K562 (cell line): ENCODE measurements at regions not wholly inside any gene's neighbourhood (a gene's known extent, or its start where the extent isn't known, plus 50 kb on each side); places are given as distances from the start of the nearest gene placed in this dataset.

Source experiments
- ATAC-seq: fragments of 200-7000 bp; cut with Tn5 transposase; 3 replicates; pipeline ENCODE4 v1.9.1; 2020; ENCODE audit warnings: moderate library complexity
- BruUV-seq: library from RNA; stranded (reverse); fragments of 400-500 nt; replicated peaks from 2 replicates; lab custom pipeline; 2021; lab: Mats Ljungman, UMichigan
- CTCF ChIA-PET: fragments of 300-600 bp; formaldehyde crosslinking; extraction: SDS; loops from one replicate; lab custom pipeline; 2021; ENCODE audit warnings: low intra/inter-chr PET ratio; lab: Yijun Ruan, JAX
- POLR2A ChIA-PET: fragments of 300-600, 350-650 bp; sonication (Branson Sonifier 250); formaldehyde crosslinking; extraction: SDS; loops from one replicate; lab custom pipeline; 2021; ENCODE audit warnings: antibody characterized with exemption, inconsistent platforms; lab: Yijun Ruan, JAX
- DNase-seq, 4 experiments: peaks; one replicate each; pipeline versions ENCODE4 v3.0.0 to v3.0.0-alpha.2; 2011 to 2018; ENCODE audit warnings: low spot score in 3 of 4, mixed read lengths in 3 of 4; ENCODE audit errors: extremely low read depth in 1 of 4
- FAIRE-seq: peaks from 2 replicates; lab custom pipeline; 2011; peaks lifted over from hg19 to GRCh38; lab: Jason Lieb, UNC
- H2AFZ ChIP-seq: 2 replicates; pipeline ENCODE4 v1.6.0; 2011; ENCODE audit warnings: low read depth, low read length, control low read depth, inconsistent platforms
- H3K27ac ChIP-seq: fragments of 200-600 bp; 3 replicates; pipeline ENCODE4 v1.8.0; 2011; ENCODE audit warnings: low read depth, mild to moderate bottlenecking, control low read depth, inconsistent platforms, low read length, moderate library complexity, mixed read lengths; ENCODE audit errors: extremely low read depth
- H3K27me3 ChIP-seq, 2 experiments: fragments of 300-600 bp in 1 of 2; 2 replicates in 1 of 2; 3 replicates in 1 of 2; pipeline versions ENCODE4 v1.6.0 to v1.8.0; 2011; ENCODE audit warnings: inconsistent platforms in 2 of 2, low read length in 2 of 2, mild to moderate bottlenecking in 1 of 2, mixed read lengths in 1 of 2, moderate library complexity in 1 of 2; ENCODE audit not compliant: control insufficient read depth in 2 of 2, insufficient read depth in 2 of 2
- H3K36me3 ChIP-seq: fragments of 300-600 bp; 3 replicates; pipeline ENCODE4 v1.8.0; 2011; ENCODE audit warnings: mild to moderate bottlenecking, low read length, inconsistent platforms; ENCODE audit not compliant: control insufficient read depth, insufficient read depth
- H3K4me1 ChIP-seq, 2 experiments: fragments of 200-600 bp in 1 of 2; replicated peaks in 1 of 2; 2 replicates in 1 of 2; 3 replicates in 1 of 2; pipeline versions ENCODE4 v1.5.1 to v1.8.0; 2011; ENCODE audit warnings: inconsistent platforms in 2 of 2, low read length in 2 of 2, mild to moderate bottlenecking in 1 of 2, mixed read lengths in 1 of 2, moderate library complexity in 1 of 2; ENCODE audit not compliant: control insufficient read depth in 2 of 2, insufficient read depth in 2 of 2
- H3K4me2 ChIP-seq: 2 replicates; pipeline ENCODE4 v1.6.1; 2011; ENCODE audit warnings: low read length, control low read depth, inconsistent platforms, mixed read lengths; ENCODE audit not compliant: insufficient read depth
- H3K4me3 ChIP-seq: fragments of 200-600 bp; sonication (generic), shearing (Covaris generic); 2 replicates; pipeline ENCODE4 v1.5.1; 2016; ENCODE audit warnings: control low read depth, inconsistent platforms
- H3K79me2 ChIP-seq: fragments of 200-600 bp; 3 replicates; pipeline ENCODE4 v1.8.0; 2011; ENCODE audit warnings: low read length, inconsistent platforms; ENCODE audit not compliant: control insufficient read depth, insufficient read depth
- H3K9ac ChIP-seq, 2 experiments: 2 replicates each; pipeline versions ENCODE4 v1.6.0 to v1.6.1; 2011; ENCODE audit warnings: low read depth in 2 of 2, low read length in 2 of 2, control low read depth in 1 of 2, inconsistent platforms in 1 of 2, mild to moderate bottlenecking in 1 of 2, mixed read lengths in 1 of 2; ENCODE audit not compliant: insufficient read depth in 1 of 2
- H3K9me1 ChIP-seq: one replicate; pipeline ENCODE4 v1.6.0; 2011; ENCODE audit warnings: inconsistent platforms, mild to moderate bottlenecking, low read length, moderate library complexity; ENCODE audit not compliant: control insufficient read depth, insufficient read depth
- H3K9me3 ChIP-seq: replicated peaks from 2 replicates; pipeline ENCODE4 v1.5.1; 2011; ENCODE audit warnings: low read depth, low read length, inconsistent platforms; ENCODE audit not compliant: control insufficient read depth, insufficient read depth
- H4K20me1 ChIP-seq: replicated peaks from 2 replicates; pipeline ENCODE4 v1.6.1; 2011; ENCODE audit warnings: low read length, inconsistent platforms, mixed read lengths; ENCODE audit not compliant: control insufficient read depth, insufficient read depth
- AFF4 ChIP-seq: sonication (generic); formaldehyde crosslinking; IDR thresholded peaks from 2 replicates; pipeline ENCODE4 v1.8.0; 2023; ENCODE audit warnings: mild to moderate bottlenecking, missing genetic modification reagents
- BCLAF1 ChIP-seq, 2 experiments: fragments of 450-650 bp in 1 of 2; IDR thresholded peaks; 2 replicates each; pipeline ENCODE4 v1.6.1; 2011 to 2017; ENCODE audit warnings: low read depth in 2 of 2, antibody characterized with exemption in 1 of 2, borderline replicate concordance in 1 of 2, low read length in 1 of 2, mild to moderate bottlenecking in 1 of 2, mixed read lengths in 1 of 2; ENCODE audit not compliant: control insufficient read depth in 1 of 2
- E2F6 ChIP-seq, 2 experiments: IDR thresholded peaks; 2 replicates each; pipeline ENCODE4 v1.6.1; 2011; ENCODE audit warnings: borderline replicate concordance in 1 of 2, control low read depth in 1 of 2, low read depth in 1 of 2, low read length in 1 of 2, mild to moderate bottlenecking in 1 of 2, mixed read lengths in 1 of 2, moderate library complexity in 1 of 2; ENCODE audit not compliant: insufficient read depth in 1 of 2, insufficient read length in 1 of 2, poor library complexity in 1 of 2, severe bottlenecking in 1 of 2; ENCODE audit errors: extremely low read depth in 1 of 2
- GABPA ChIP-seq: fragments of 200-800 bp; sonication (Bioruptor generic); conservative IDR thresholded peaks from 2 replicates; pipeline ENCODE4 v1.6.1; 2016; ENCODE audit warnings: low read depth, missing genetic modification characterization, missing compliant biosample characterization
- POLR2AphosphoS2 ChIP-seq: IDR thresholded peaks from 2 replicates; pipeline ENCODE4 v1.6.1; 2012; ENCODE audit warnings: low read length, improper control_type of control experiment
- POLR2H ChIP-seq: IDR thresholded peaks from 2 replicates; pipeline ENCODE4 v1.6.1; 2016; ENCODE audit warnings: missing genetic modification characterization, low read depth, mild to moderate bottlenecking, control low read depth, missing compliant biosample characterization, moderate library complexity
- PREB ChIP-seq: sonication (generic); formaldehyde crosslinking; IDR thresholded peaks from 2 replicates; pipeline ENCODE4 v1.8.1; 2023; ENCODE audit warnings: mild to moderate bottlenecking, missing genetic modification reagents
- PRPF4 ChIP-seq: fragments of 200-400 bp; formaldehyde crosslinking; IDR thresholded peaks from one replicate; pipeline ENCODE4 v1.6.1; 2017; ENCODE audit warnings: low read length, low read depth, mild to moderate bottlenecking; ENCODE audit not compliant: insufficient read depth, poor library complexity, severe bottlenecking
- TGIF2 ChIP-seq: sonication (generic); formaldehyde crosslinking; IDR thresholded peaks from 2 replicates; pipeline ENCODE4 v1.8.1; 2022; ENCODE audit warnings: mild to moderate bottlenecking, missing genetic modification reagents, moderate library complexity
- WHSC1 ChIP-seq: IDR thresholded peaks from one replicate; pipeline ENCODE4 v1.6.1; 2012; ENCODE audit warnings: low read length, control low read depth, inconsistent platforms
- ZBTB26 ChIP-seq: fragments of 450-650 bp; formaldehyde crosslinking; IDR thresholded peaks from 2 replicates; pipeline ENCODE4 v1.4.0; 2022; ENCODE audit warnings: missing genetic modification characterization
- WGBS: fragments of 100-300 bp; shearing (Covaris generic); methylation state at CpG from one replicate; pipeline ENCODE4 v1.1.6; 2016; ENCODE audit warnings: low coverage, mixed read lengths; ENCODE audit not compliant: insufficient coverage; ENCODE audit errors: missing lambda C conversion rate; 5-methylcytosine and 5-hydroxymethylcytosine counted together
- in situ Hi-C: fragments of 300-500 bp; cut with MboI; formaldehyde crosslinking; loops from 4 replicates; pipeline ENCODE4 v1.15.0; 2018; ENCODE audit warnings: inconsistent platforms, mixed read lengths
- intact Hi-C: fragments of 100-400 bp; cut with micrococcal nuclease; formaldehyde crosslinking; loops from 2 replicates; pipeline ENCODE4 v1.14.2; 2022

GRCh38 chr6:22690446-22690845 is 121.1 kb downstream of the HDGFL1 start:
- intact Hi-C loops (no loop called here), in situ Hi-C loops (no loop called here)
- Histone ChIP-seq H3K4me1 (no peaks in the 10 kb centered on the region), H3K4me2 (no peak overlapping the region), H3K4me3 (no peak overlapping the region), H3K9me3 (no peaks in the 10 kb centered on the region), H2AFZ (no peak overlapping the region), H4K20me1 (no peaks in the 10 kb centered on the region), H3K9me1 (no peaks in the 10 kb centered on the region), H3K27me3 (no peaks in the 10 kb centered on the region), H3K27ac (no peak overlapping the region), H3K9ac (no peak overlapping the region), H3K36me3 (no peaks in the 10 kb centered on the region), H3K79me2 (no peaks in the 10 kb centered on the region)
- POLR2A ChIA-PET = no interaction called here
- 0% methylated on average over 2 of the region's 2 CpGs for WGBS
- DNase-seq = no peak
- CTCF ChIA-PET = no interaction called here
- FAIRE-seq = no peak
- no TSS peak for BruUV-seq
- ATAC-seq = no peak
- TF ChIP-seq PRPF4 (no peak), WHSC1 (no peak), PREB (no peak), TGIF2 (no peak), AFF4 (CRISPR knock-in tag) (no peak), E2F6 (IDR thresholded peaks at IDR 0.05; ENCODE audit: borderline replicate concordance in 1 of 2, extremely low read depth in 1 of 2, insufficient read depth in 1 of 2, insufficient read length in 1 of 2, low read depth in 1 of 2, low read length in 1 of 2, poor library complexity in 1 of 2, severe bottlenecking in 1 of 2) (no peak), GABPA (tag) (no peak), ZBTB26 (CRISPR knock-in tag) (no peak), POLR2AphosphoS2 (no peak), BCLAF1 (IDR thresholded peaks at IDR 0.05; ENCODE audit: borderline replicate concordance in 1 of 2, control insufficient read depth in 1 of 2, low read depth in 2 of 2, low read length in 1 of 2) (no peak), POLR2H (tag) (no peak)
